ENCODE measurements at regions not wholly inside any gene's neighbourhood (a gene's known extent, or its start where the extent isn't known, plus 50 kb on each side); places are given as distances from the start of the nearest gene placed in this dataset.
A peak's percentile ranks its signal among the peaks of the same experiment; 100 is the strongest.

- TF ChIP-seq CTCF (IDR thresholded peaks at IDR 0.05; ENCODE audit: insufficient read depth, low read depth, low read length) = no peak
- no peak overlapping the region for H3K4me3 ChIP-seq (ENCODE audit: low read depth, low read length)
- peak; percentile 80 for DNase-seq (ENCODE audit: low read depth)
These were observed 56.7 kb upstream of the ACTBL2 start for GRCh38 chr5:57539281-57539701.

GRCh38 chr5:57538341-57538955 lies 55.8 kb upstream of the ACTBL2 start:
- no peak for TF ChIP-seq CTCF (IDR thresholded peaks at IDR 0.05; ENCODE audit: insufficient read depth, low read depth, low read length)
- no peak overlapping the region for H3K4me3 ChIP-seq (ENCODE audit: low read depth, low read length)
- DNase-seq (ENCODE audit: low read depth) = peak; percentile 63

GRCh38 chr5:57537811-57538210 lies 55.2 kb upstream of the ACTBL2 start:
- no peak for DNase-seq (ENCODE audit: low read depth)
- no peak for TF ChIP-seq CTCF (IDR thresholded peaks at IDR 0.05; ENCODE audit: insufficient read depth, low read depth, low read length)

GRCh38 chr5:57532513-57533497 lies 50.2 kb upstream of the ACTBL2 start:
- no peak for TF ChIP-seq CTCF (IDR thresholded peaks at IDR 0.05; ENCODE audit: insufficient read depth, low read depth, low read length)
- no peak overlapping the region for H3K4me3 ChIP-seq (ENCODE audit: low read depth, low read length)
- peak; percentile 30 for DNase-seq (ENCODE audit: low read depth)

More at GRCh38 chr5:57537811-57538210, 55.2 kb upstream of the ACTBL2 start:
- no peak overlapping the region for H3K4me3 ChIP-seq (ENCODE audit: low read depth, low read length)
